Kidney epithelial cell (primary cell): ENCODE measurements at regions not wholly inside any gene's neighbourhood (a gene's known extent, or its start where the extent isn't known, plus 50 kb on each side); places are given as distances from the start of the nearest gene placed in this dataset.
A peak's percentile ranks its signal among the peaks of the same experiment; 100 is the strongest.

Source experiments
- DNase-seq: peaks from one replicate; pipeline ENCODE4 v3.0.0-alpha.2; 2010; ENCODE audit warnings: low read depth
- H3K27me3 ChIP-seq: 2 replicates; pipeline ENCODE4 v1.6.0; 2011; ENCODE audit warnings: low read length; ENCODE audit not compliant: control insufficient read depth, insufficient read depth
- H3K36me3 ChIP-seq: 2 replicates; pipeline ENCODE4 v1.5.1; 2011; ENCODE audit warnings: low read length; ENCODE audit not compliant: control insufficient read depth, insufficient read depth
- H3K4me3 ChIP-seq: 2 replicates; pipeline ENCODE4 v1.5.1; 2011; ENCODE audit warnings: low read depth, mild to moderate bottlenecking, control low read depth, low read length
- CTCF ChIP-seq: IDR thresholded peaks from 2 replicates; pipeline ENCODE4 v1.5.1; 2011; ENCODE audit warnings: mild to moderate bottlenecking, moderate library complexity, low read length, control low read depth, inconsistent platforms; ENCODE audit not compliant: insufficient read depth, poor library complexity, severe bottlenecking

GRCh38 chr7:124399941-124400340 is 365.7 kb downstream of the GPR37 start:
- DNase-seq, result no peak
- no peak overlapping the region for H3K4me3 ChIP-seq
- no peaks in the 10 kb centered on the region for H3K27me3 ChIP-seq
- no peaks in the 10 kb centered on the region for H3K36me3 ChIP-seq
- no peak for TF ChIP-seq CTCF

GRCh38 chr7:124398937-124399552 is 366.2 kb upstream of the TMEM229A start:
- no peaks in the 10 kb centered on the region for H3K36me3 ChIP-seq
- no peak for TF ChIP-seq CTCF
- DNase-seq, result no peak
- no peaks in the 10 kb centered on the region for H3K27me3 ChIP-seq
- no peak overlapping the region for H3K4me3 ChIP-seq

- no peak overlapping the region for H3K4me3 ChIP-seq
- TF ChIP-seq CTCF, result no peak
- no peaks in the 10 kb centered on the region for H3K36me3 ChIP-seq
- DNase-seq, result no peak
- H3K27me3 ChIP-seq, result no peaks in the 10 kb centered on the region
These were observed 364.3 kb upstream of the TMEM229A start for GRCh38 chr7:124397134-124397533.

- Histone ChIP-seq H3K27me3 (no peaks in the 10 kb centered on the region), H3K36me3 (no peaks in the 10 kb centered on the region), H3K4me3 (no peak overlapping the region)
- TF ChIP-seq CTCF, result no peak
- DNase-seq, result no peak
These were observed 357.4 kb upstream of the TMEM229A start for GRCh38 chr7:124390301-124390700.

GRCh38 chr7:124388751-124389150 is 355.9 kb upstream of the TMEM229A start:
- H3K4me3 ChIP-seq, result no peak overlapping the region
- DNase-seq, result peak; percentile 28
- H3K27me3 ChIP-seq, result no peaks in the 10 kb centered on the region
- H3K36me3 ChIP-seq, result no peaks in the 10 kb centered on the region
- no peak for TF ChIP-seq CTCF

GRCh38 chr7:124387056-124387455 is 354.2 kb upstream of the TMEM229A start:
- no peak for DNase-seq
- Histone ChIP-seq H3K36me3 (no peaks in the 10 kb centered on the region), H3K27me3 (no peaks in the 10 kb centered on the region), H3K4me3 (no peak overlapping the region)
- no peak for TF ChIP-seq CTCF
